SIG-M5 treated with dmso at 0.1 percent for 504 hours (cell line): ENCODE measurements at regions not wholly inside any gene's neighbourhood (a gene's known extent, or its start where the extent isn't known, plus 50 kb on each side); places are given as distances from the start of the nearest gene placed in this dataset.

ENCODE experiments used
- DNase-seq: peaks from one replicate; lab custom pipeline; 2025; ENCODE audit not compliant: unreplicated experiment; lab: John Stamatoyannopoulos, UW

- DNase-seq = no peak
Observed at GRCh38 chr2:122156176-122156890, 400.9 kb downstream of the TSN start.

DNA sequence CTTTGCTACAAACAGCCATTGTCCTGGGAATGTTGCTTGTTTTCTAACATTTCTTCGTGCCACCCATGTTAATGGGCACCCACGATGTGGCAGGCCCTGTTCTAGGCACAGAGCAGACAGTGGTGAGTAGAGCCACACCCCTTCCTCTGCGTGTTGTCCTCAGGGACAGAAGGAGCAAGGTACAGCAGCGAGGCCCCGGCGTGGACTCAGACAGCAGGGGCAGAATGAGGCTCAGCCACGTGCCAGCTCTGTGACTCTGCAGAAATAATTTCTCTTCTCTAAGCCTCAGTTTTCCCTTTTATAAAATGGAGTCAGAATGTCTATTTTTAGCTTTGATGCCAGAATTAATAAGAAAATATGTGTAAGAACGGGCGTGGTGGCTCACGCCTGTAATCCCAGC is 401.7 kb downstream of the TSN start:
- DNase-seq = no peak

DNA sequence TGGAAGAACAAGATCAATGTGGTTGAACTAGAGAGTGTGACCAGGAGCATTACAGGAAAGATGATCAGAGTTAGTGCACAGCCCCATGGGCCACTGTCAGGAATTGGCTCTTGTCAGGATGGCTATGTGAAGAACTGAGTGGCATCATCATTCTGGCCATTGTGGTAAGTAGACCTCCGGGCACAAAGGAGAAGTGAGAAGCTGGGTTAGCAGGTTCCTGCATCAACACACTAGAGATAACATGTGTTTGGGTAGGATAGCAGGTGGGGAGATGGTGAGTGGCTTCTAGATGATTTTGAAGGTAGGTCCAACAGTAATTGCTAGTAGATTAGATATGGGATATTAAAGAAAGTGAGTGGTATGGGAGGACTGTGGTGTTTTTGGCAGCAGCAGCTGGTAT is 408.2 kb downstream of the TSN start:
- no peak for DNase-seq

GRCh38 chr2:122164964-122165363 is 409.5 kb downstream of the TSN start:
- DNase-seq = no peak

- DNase-seq = no peak
Observed at GRCh38 chr2:122166820-122167219, 411.4 kb downstream of the TSN start.

GRCh38 chr2:122167515-122167914 is 412.1 kb downstream of the TSN start:
- no peak for DNase-seq

DNA sequence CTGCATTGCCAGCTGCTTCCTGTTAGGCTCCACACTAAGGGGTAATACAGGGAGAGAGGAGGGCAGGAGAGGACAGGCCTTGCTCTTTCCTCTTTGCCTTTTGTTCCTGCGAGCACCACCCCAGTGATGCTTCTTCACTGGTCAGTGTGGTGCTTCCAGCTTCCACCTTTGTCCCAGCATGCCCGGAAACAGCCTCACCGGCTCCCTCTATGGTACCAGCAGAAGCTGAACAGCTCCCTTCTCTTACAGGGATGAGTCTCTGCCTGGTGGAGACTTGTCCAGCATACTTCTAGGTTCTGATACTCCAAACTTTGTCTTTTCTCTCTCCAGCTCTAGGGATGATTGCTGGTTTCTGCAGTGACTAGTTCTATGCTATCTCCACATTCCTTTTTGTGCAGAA is 413.3 kb downstream of the TSN start:
- no peak for DNase-seq

GRCh38 chr2:122172812-122173211 is 417.4 kb downstream of the TSN start:
- DNase-seq = no peak

DNA sequence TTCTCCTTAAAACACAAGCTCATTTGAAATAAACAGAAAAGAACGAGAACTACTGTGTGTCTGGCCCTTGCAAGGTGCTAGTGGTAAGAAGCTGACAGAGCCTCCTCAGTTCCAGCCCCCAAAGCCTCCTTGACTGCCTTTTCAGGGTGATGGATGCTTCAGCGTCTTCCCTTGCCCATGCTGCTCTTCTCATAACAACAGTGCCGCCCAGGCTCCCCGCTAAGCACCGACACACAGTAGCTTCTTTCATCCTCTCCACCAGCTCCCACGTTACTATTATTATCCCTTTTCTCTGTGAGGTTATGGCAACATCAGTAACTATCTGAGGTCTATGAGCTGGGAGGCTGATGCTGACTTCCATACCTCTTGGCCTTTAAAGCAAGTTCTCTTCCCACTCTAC is 418.6 kb downstream of the TSN start:
- DNase-seq = no peak

DNA sequence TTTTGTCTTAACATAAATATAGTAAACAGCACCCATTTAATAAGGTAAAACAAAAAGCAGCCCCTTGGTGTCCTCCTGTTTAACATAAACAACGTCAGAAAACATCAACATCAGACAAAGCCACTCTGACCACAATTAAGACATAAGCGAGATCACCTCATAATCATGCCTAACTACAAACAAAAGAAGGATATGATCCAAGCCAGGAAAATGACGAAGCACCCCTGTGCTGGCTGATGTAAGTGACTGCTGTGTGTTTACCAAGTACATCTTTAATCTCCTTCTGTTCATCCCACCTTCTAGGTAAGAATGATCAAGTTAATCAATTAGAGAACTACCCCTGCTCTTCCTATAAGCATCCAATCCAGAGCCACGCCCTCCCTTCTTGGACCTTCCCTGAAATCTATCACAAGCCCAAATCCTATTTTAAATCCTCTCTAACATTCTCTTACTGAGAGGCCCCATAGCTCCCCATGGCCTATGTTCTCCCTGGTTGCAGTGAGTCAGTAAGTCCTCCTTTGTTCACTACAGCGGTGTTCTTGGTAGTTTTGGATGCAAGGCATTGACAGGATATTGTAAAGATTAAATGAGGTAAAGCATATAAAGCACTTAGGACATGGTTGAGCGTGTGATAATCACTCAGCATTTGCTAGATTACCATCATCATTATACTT is 424.2 kb downstream of the TSN start:
- no peak for DNase-seq

DNA sequence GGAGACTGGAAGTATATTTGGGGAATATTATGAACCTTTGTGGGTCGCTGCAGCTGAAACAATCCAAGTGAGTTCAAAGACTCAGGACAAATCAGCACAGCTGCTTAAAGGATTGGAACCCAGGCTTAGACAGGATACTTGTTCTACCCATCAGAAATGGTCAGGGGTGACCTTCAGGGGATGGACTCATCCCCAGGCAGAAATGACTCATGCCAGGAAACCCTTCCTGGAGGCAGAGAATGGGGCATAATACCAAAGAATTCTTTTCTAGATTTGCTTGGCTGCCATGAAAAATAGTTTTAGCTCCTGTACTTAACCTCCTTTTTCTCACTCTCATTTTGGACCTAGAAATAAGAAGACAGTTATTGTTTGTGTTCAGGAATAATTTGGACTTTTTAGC is 425.5 kb downstream of the TSN start:
- DNase-seq = no peak

- no peak for DNase-seq
Observed at GRCh38 chr2:122182616-122183355, 427.3 kb downstream of the TSN start.

DNA sequence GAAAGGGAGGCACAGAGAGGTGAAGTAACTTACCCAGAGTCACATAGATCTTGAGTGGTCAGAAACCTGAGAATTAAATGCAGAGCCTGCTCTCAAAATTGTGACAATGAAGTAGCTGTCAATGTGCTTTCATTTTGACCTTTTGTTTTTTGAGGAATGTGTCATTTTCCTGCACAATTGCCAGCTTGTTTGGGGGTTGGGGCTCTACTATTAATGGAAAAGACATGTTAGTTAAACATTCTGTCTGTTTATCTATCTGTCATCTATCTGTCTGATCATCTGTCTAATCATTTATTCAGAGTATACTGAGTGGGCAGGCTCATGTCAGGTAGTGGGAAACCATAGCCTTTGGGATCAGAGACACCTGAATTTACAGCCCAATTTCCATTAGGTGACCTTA is 428.4 kb downstream of the TSN start:
- no peak for DNase-seq

DNA sequence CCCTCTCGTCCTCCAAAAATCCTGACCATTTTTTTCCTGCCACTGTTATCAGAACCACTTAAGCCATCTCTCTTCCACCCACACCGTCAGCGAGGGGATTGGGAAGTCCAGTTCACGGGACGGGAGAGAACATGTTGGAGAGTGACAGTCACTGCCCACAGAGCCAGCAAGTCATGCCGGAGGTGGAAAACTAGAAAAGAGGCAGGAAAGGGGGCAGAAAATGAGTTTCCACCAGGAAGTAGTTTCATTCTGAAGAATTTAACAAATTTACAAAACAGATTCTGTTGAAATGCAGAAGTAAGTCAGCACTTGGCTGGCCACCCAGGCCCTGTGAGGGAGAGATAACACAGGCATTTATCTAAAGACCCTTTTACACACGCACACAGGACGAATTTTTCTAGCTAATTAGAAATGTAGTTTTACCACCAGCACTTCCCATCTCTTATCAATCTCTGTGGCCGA is 431.3 kb downstream of the TSN start:
- DNase-seq = no peak

DNA sequence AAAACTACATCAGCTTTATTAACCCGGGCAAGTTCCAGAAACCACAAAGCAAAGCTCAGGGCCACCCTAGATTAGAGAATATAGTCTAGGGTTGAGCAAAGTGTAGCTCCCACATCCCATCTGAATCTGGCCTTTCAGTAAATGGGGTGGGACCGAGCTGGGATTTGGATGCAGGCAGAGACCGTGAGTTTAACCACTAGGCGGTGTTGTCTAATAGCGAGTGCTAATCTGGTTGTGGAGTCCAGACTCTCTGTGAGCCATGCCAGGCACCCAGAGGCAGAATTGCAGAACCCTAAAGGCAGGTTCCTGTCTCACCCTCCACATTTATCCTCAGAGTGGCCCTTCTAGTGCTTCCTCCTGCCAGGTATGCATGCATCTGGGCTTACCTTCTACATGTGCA is 435.9 kb downstream of the TSN start:
- peak; percentile 39 for DNase-seq

- DNase-seq = no peak
Observed at GRCh38 chr2:122193622-122194021, 438.2 kb downstream of the TSN start.

DNA sequence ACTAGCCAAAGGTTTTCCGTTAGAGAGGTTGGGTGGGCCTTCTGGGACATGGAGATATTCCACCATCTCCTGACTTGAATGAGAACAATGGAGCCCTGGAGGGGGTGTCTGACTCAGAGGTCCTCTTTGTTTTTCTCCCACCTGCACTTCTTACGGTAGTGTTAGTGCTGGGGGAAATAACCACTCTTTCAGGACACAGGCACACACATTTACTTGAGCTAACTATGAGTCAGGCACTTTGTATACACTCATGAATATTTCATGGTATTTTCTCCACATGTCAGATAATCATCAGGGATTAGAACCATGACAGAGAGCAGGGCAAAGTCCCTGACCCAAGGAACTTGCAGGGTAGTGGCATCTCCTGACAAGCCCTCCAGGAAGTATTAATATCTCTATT is 439.1 kb downstream of the TSN start:
- DNase-seq = no peak

GRCh38 chr2:122203523-122203922 is 448.1 kb downstream of the TSN start:
- no peak for DNase-seq

DNA sequence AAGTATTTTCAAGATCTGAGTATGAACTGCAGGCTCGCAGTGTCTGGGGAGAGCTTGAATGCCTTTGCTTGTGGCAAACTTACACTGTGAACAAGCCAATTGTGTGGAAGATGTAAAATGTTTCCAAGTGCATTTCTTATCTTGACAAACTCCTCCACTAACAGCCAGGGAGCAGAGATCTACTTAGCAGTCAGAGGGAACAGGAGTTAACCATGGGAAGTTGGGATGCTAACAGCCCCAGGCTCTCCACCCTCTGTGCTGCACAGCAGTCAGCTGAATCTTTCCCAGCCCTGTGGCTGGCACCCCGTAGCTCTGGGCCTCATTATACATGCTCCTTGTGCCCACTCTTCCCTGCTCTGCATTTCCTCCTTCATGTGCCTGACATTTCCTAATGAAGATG is 450.2 kb downstream of the TSN start:
- no peak for DNase-seq

DNA sequence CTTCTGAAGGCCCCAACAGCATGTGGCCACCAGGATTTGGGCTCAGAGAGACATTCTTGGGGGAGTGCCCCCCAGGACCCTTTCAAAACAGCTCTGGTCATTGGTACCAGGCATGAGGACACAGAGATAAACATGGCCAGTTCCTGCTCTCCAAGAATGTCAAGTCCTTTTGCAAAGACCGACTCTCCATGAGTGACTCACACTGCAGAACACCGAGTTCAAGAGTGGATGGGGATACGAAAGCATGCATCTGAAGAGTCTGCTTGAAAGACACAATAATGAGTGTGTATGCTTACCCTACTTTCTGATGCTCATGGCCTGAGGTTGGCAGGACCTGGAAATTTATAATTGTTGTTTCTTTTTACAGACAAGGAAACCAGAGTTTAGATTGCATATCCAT is 450.6 kb downstream of the TSN start:
- DNase-seq = no peak

DNA sequence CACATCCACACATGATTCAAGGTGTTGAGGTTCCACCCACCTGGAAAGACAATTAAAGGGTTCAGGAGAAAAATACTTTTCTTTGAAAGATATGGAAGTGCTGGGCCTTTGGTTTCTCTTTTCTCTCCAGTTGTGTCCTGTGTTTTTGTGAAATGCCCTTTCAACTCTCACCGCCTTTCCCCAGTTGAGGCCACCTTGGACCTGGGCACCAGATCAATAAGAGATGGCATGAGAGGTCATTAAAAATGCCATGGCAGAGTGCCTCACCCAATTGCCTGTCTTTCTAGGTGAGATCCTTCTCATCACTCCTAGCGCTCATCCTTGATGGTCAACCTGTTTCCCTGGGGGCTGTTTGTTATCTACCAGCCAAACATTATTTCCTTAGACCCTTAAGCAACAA is 453.9 kb downstream of the TSN start:
- DNase-seq = no peak

DNA sequence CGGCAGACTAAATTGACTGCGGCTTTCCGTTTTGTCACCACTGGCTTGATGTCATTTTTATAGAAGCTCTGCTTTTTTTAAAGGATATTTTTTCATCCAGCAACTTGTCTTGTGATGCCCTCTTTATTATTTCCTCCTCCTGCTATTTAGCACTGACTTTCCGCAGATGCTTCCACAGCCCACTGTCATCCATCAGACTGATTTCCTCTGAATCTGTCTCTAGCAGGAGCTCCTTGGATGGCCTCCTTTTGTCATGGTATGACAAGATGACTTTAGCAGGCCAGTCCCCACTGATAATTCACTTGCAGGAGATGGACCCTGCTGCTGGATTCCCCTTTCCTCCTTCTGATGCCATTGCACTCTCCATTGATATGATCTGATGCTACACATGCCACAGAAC is 454.6 kb downstream of the TSN start:
- no peak for DNase-seq
